ENCODE measurements at regions not wholly inside any gene's neighbourhood (a gene's known extent, or its start where the extent isn't known, plus 50 kb on each side); places are given as distances from the start of the nearest gene placed in this dataset.
A peak's percentile ranks its signal among the peaks of the same experiment; 100 is the strongest.
"Not testable (repeated sequence)": the region's sequence is repeated elsewhere in the genome, so short reads cannot be mapped to it uniquely, and the experiment has no call there.

GRCh38 chr3:178112134-178112533, 424.1 kb upstream of the KCNMB2 start:
- Mint-ChIP-seq H3K4me1 (no peaks in the 10 kb centered on the region), H3K27me3 (peaks cover 6 to 18% of the 10 kb centered on the region in 2 donors), H3K9me3 (no peaks in the 10 kb centered on the region), H3K36me3 (no peaks in the 10 kb centered on the region), H3K27ac (peak overlapping the region in 1 of 8 donors; percentile 71), H3K4me3 (no peak overlapping the region)
- ChIA-PET POLR2A (no interaction called here), CTCF (no interaction called here)
- H3K27ac ChIP-seq (ENCODE audit: low read depth, low read length), result no peak overlapping the region
- no peak overlapping the region for H3K4me3 ChIP-seq (ENCODE audit: low read length)
- H3K4me1 ChIP-seq (ENCODE audit: insufficient read depth, low read length), result no peaks in the 10 kb centered on the region
- H3K36me3 ChIP-seq (ENCODE audit: insufficient read depth, low read length), result no peaks in the 10 kb centered on the region
- DNase-seq, result no peak
- H3K27me3 ChIP-seq (ENCODE audit: insufficient read depth, low read length, poor library complexity, severe bottlenecking), result no peaks in the 10 kb centered on the region
- no peaks in the 10 kb centered on the region for H3K9me3 ChIP-seq (ENCODE audit: low read length)

- H3K27ac ChIP-seq (ENCODE audit: low read depth, low read length); H3K4me3 ChIP-seq (ENCODE audit: low read length); H3K36me3 Mint-ChIP-seq; H3K9me3 Mint-ChIP-seq; DNase-seq; H3K4me3 Mint-ChIP-seq; H3K9me3 ChIP-seq (ENCODE audit: low read length); H3K27me3 ChIP-seq (ENCODE audit: insufficient read depth, low read length, poor library complexity, severe bottlenecking); H3K36me3 ChIP-seq (ENCODE audit: insufficient read depth, low read length); H3K4me1 ChIP-seq (ENCODE audit: insufficient read depth, low read length); POLR2A ChIA-PET; CTCF ChIA-PET; H3K4me1 Mint-ChIP-seq: not testable (repeated sequence)
- peaks cover 6 to 15% of the 10 kb centered on the region in 2 donors for H3K27me3 Mint-ChIP-seq
- peak overlapping the region in 1 of 8 donors; percentile 71 for H3K27ac Mint-ChIP-seq
Observed at GRCh38 chr3:178112552-178112951, 423.7 kb upstream of the KCNMB2 start.

GRCh38 chr3:178117641-178118040, 418.6 kb upstream of the KCNMB2 start:
- H3K4me3 ChIP-seq (ENCODE audit: low read length), result no peak overlapping the region
- Mint-ChIP-seq H3K4me1 (no peaks in the 10 kb centered on the region), H3K4me3 (no peak overlapping the region), H3K27me3 (peaks cover 1 to 8% of the 10 kb centered on the region in 2 donors), H3K9me3 (peaks cover 3 to 13% (median 4%) of the 10 kb centered on the region in 5 donors), H3K36me3 (peaks cover 0 to 7% (median 0%) of the 10 kb centered on the region in 3 donors), H3K27ac (peak overlapping the region in 2 of 8 donors; percentile 29 to 61)
- POLR2A ChIA-PET, result no interaction called here
- no peak overlapping the region for H3K27ac ChIP-seq (ENCODE audit: low read depth, low read length)
- no peaks in the 10 kb centered on the region for H3K9me3 ChIP-seq (ENCODE audit: low read length)
- H3K36me3 ChIP-seq (ENCODE audit: insufficient read depth, low read length), result no peaks in the 10 kb centered on the region
- DNase-seq, result no peak
- CTCF ChIA-PET, result no interaction called here
- no peaks in the 10 kb centered on the region for H3K4me1 ChIP-seq (ENCODE audit: insufficient read depth, low read length)
- no peaks in the 10 kb centered on the region for H3K27me3 ChIP-seq (ENCODE audit: insufficient read depth, low read length, poor library complexity, severe bottlenecking)

- H3K27me3 ChIP-seq (ENCODE audit: insufficient read depth, low read length, poor library complexity, severe bottlenecking); H3K27me3 Mint-ChIP-seq; H3K4me3 ChIP-seq (ENCODE audit: low read length); H3K4me1 ChIP-seq (ENCODE audit: insufficient read depth, low read length); CTCF ChIA-PET; H3K36me3 Mint-ChIP-seq; H3K27ac Mint-ChIP-seq; H3K27ac ChIP-seq (ENCODE audit: low read depth, low read length); H3K9me3 ChIP-seq (ENCODE audit: low read length); H3K36me3 ChIP-seq (ENCODE audit: insufficient read depth, low read length); H3K4me1 Mint-ChIP-seq; H3K4me3 Mint-ChIP-seq; POLR2A ChIA-PET; DNase-seq: not testable (repeated sequence)
- peaks cover 3 to 13% (median 4%) of the 10 kb centered on the region in 5 donors for H3K9me3 Mint-ChIP-seq
Observed at GRCh38 chr3:178119608-178120295, 416.5 kb upstream of the KCNMB2 start.

GRCh38 chr3:178120367-178120766, 415.9 kb upstream of the KCNMB2 start:
- Histone ChIP-seq H3K4me1 (ENCODE audit: insufficient read depth, low read length) (no peaks in the 10 kb centered on the region), H3K27me3 (ENCODE audit: insufficient read depth, low read length, poor library complexity, severe bottlenecking) (no peaks in the 10 kb centered on the region), H3K4me3 (ENCODE audit: low read length) (no peak overlapping the region), H3K36me3 (ENCODE audit: insufficient read depth, low read length) (no peaks in the 10 kb centered on the region), H3K27ac (ENCODE audit: low read depth, low read length) (no peak overlapping the region), H3K9me3 (ENCODE audit: low read length) (no peaks in the 10 kb centered on the region)
- no peak for DNase-seq
- Mint-ChIP-seq H3K4me3 (no peak overlapping the region), H3K36me3 (peaks cover 0 to 7% (median 0%) of the 10 kb centered on the region in 3 donors), H3K27me3 (peaks cover 1 to 8% of the 10 kb centered on the region in 2 donors), H3K4me1 (no peaks in the 10 kb centered on the region), H3K27ac (peak overlapping the region in 1 of 8 donors; percentile 18), H3K9me3 (peaks cover 3 to 13% (median 4%) of the 10 kb centered on the region in 5 donors)
- CTCF ChIA-PET, result no interaction called here
- POLR2A ChIA-PET, result no interaction called here

GRCh38 chr3:178126686-178127085, 409.6 kb upstream of the KCNMB2 start:
- DNase-seq, result no peak

GRCh38 chr3:178127221-178127620, 409.0 kb upstream of the KCNMB2 start:
- no peaks in the 10 kb centered on the region for H3K9me3 ChIP-seq (ENCODE audit: low read length)
- no peak for DNase-seq
- ChIA-PET CTCF (no interaction called here), POLR2A (no interaction called here)
- no peak overlapping the region for H3K4me3 ChIP-seq (ENCODE audit: low read length)
- H3K4me3 Mint-ChIP-seq, result no peak overlapping the region
- no peaks in the 10 kb centered on the region for H3K27me3 Mint-ChIP-seq
- H3K27me3 ChIP-seq (ENCODE audit: insufficient read depth, low read length, poor library complexity, severe bottlenecking), result no peaks in the 10 kb centered on the region
- H3K4me1 Mint-ChIP-seq, result no peaks in the 10 kb centered on the region
- no peak overlapping the region for H3K27ac ChIP-seq (ENCODE audit: low read depth, low read length)
- H3K36me3 Mint-ChIP-seq, result no peaks in the 10 kb centered on the region
- no peak overlapping the region for H3K27ac Mint-ChIP-seq
- no peaks in the 10 kb centered on the region for H3K4me1 ChIP-seq (ENCODE audit: insufficient read depth, low read length)
- H3K9me3 Mint-ChIP-seq, result no peaks in the 10 kb centered on the region
- no peaks in the 10 kb centered on the region for H3K36me3 ChIP-seq (ENCODE audit: insufficient read depth, low read length)

More at GRCh38 chr3:178126686-178127085, 409.6 kb upstream of the KCNMB2 start:
- no peaks in the 10 kb centered on the region for H3K36me3 ChIP-seq (ENCODE audit: insufficient read depth, low read length)
- Mint-ChIP-seq H3K27ac (no peak overlapping the region), H3K36me3 (peaks cover 0 to 3% (median 0%) of the 10 kb centered on the region in 3 donors), H3K27me3 (peaks cover 0 to 4% of the 10 kb centered on the region in 2 donors), H3K4me1 (no peaks in the 10 kb centered on the region), H3K4me3 (no peak overlapping the region), H3K9me3 (peaks cover 0 to 4% (median 0%) of the 10 kb centered on the region in 5 donors)
- no peak overlapping the region for H3K4me3 ChIP-seq (ENCODE audit: low read length)
- H3K27ac ChIP-seq (ENCODE audit: low read depth, low read length), result no peak overlapping the region
- ChIA-PET POLR2A (no interaction called here), CTCF (no interaction called here)
- H3K4me1 ChIP-seq (ENCODE audit: insufficient read depth, low read length), result no peaks in the 10 kb centered on the region
- H3K27me3 ChIP-seq (ENCODE audit: insufficient read depth, low read length, poor library complexity, severe bottlenecking), result no peaks in the 10 kb centered on the region
- no peaks in the 10 kb centered on the region for H3K9me3 ChIP-seq (ENCODE audit: low read length)

- POLR2A ChIA-PET, result no interaction called here
- CTCF ChIA-PET, result no interaction called here
- no peaks in the 10 kb centered on the region for H3K4me1 Mint-ChIP-seq
Observed at GRCh38 chr3:178129109-178129508, 407.1 kb upstream of the KCNMB2 start.

More at GRCh38 chr3:178129109-178129508, 407.1 kb upstream of the KCNMB2 start:
- no peak overlapping the region for H3K27ac Mint-ChIP-seq
- H3K27me3 Mint-ChIP-seq, result no peaks in the 10 kb centered on the region
- H3K9me3 Mint-ChIP-seq, result no peaks in the 10 kb centered on the region
- no peak for DNase-seq
- no peaks in the 10 kb centered on the region for H3K36me3 ChIP-seq (ENCODE audit: insufficient read depth, low read length)
- H3K36me3 Mint-ChIP-seq, result no peaks in the 10 kb centered on the region
- no peaks in the 10 kb centered on the region for H3K27me3 ChIP-seq (ENCODE audit: insufficient read depth, low read length, poor library complexity, severe bottlenecking)
- H3K4me3 Mint-ChIP-seq, result no peak overlapping the region
- no peaks in the 10 kb centered on the region for H3K4me1 ChIP-seq (ENCODE audit: insufficient read depth, low read length)
- no peak overlapping the region for H3K27ac ChIP-seq (ENCODE audit: low read depth, low read length)
- no peak overlapping the region for H3K4me3 ChIP-seq (ENCODE audit: low read length)
- no peaks in the 10 kb centered on the region for H3K9me3 ChIP-seq (ENCODE audit: low read length)

Measured in CD8-positive, alpha-beta memory T cell (primary cell).